Esophagus muscularis mucosa (tissue), 4 donors: ENCODE measurements at regions not wholly inside any gene's neighbourhood (a gene's known extent, or its start where the extent isn't known, plus 50 kb on each side); places are given as distances from the start of the nearest gene placed in this dataset.
"Not testable (repeated sequence)": the region's sequence is repeated elsewhere in the genome, so short reads cannot be mapped to it uniquely, and the experiment has no call there.

Source experiments
- DNase-seq: peaks from one replicate; pipeline ENCODE4 v3.0.0-alpha.2; 2017; ENCODE audit errors: extremely low spot score
- H3K27ac ChIP-seq, 4 donors: fragments of 200-600 bp; sonication (generic); replicated peaks in 1 of 4; 1 replicate in 3 of 4; 2 replicates in 1 of 4; pipeline ENCODE4 v1.5.1; 2016 to 2019; ENCODE audit warnings: mild to moderate bottlenecking in 1 of 4
- H3K27me3 ChIP-seq, 4 donors: fragments of 200-600 bp; sonication (generic); one replicate each; pipeline versions ENCODE4 v1.5.1 to v1.6.0; 2016 to 2019
- H3K36me3 ChIP-seq, 4 donors: fragments of 200-600 bp; sonication (generic); one replicate each; pipeline ENCODE4 v1.5.1; 2016 to 2019
- H3K4me1 ChIP-seq, 4 donors: fragments of 200-600 bp; sonication (generic); one replicate each; pipeline ENCODE4 v1.5.1; 2016 to 2019
- H3K4me3 ChIP-seq, 4 donors: fragments of 200-600 bp; sonication (generic); 1 replicate in 2 of 4; 2 replicates in 2 of 4; pipeline ENCODE4 v1.5.1; 2016 to 2019; ENCODE audit warnings: mild to moderate bottlenecking in 4 of 4, moderate library complexity in 1 of 4
- H3K9me3 ChIP-seq, 4 donors: fragments of 200-600 bp; sonication (generic); 1 replicate in 3 of 4; 2 replicates in 1 of 4; pipeline ENCODE4 v1.5.1; 2016 to 2019
- WGBS: methylation state at CpG from one replicate; pipeline ENCODE4 v1.1.5; 2018; 5-methylcytosine and 5-hydroxymethylcytosine counted together
- intact Hi-C: fragments of 100-400 bp; cut with DNase I; formaldehyde crosslinking; loops from one replicate; pipeline ENCODE4 v1.15.1; 2023

GRCh38 chr11:67886207-67886606 is 117.7 kb downstream of the UNC93B1 start:
- WGBS = 69% methylated on average over 7 of the region's 7 CpGs
- DNase-seq, H3K9me3 ChIP-seq, H3K36me3 ChIP-seq, intact Hi-C loops, H3K27ac ChIP-seq, H3K4me3 ChIP-seq: not testable (repeated sequence)
- H3K4me1 ChIP-seq = peaks cover 0 to 12% (median 5%) of the 10 kb centered on the region in 4 donors
- H3K27me3 ChIP-seq = peaks cover 0 to 23% (median 0%) of the 10 kb centered on the region in 4 donors

GRCh38 chr11:67885574-67885973 is 118.3 kb downstream of the UNC93B1 start:
- H3K36me3 ChIP-seq, H3K9me3 ChIP-seq, intact Hi-C loops, H3K27ac ChIP-seq, DNase-seq, H3K4me3 ChIP-seq: not testable (repeated sequence)
- Histone ChIP-seq H3K27me3 (peaks cover 0 to 30% (median 0%) of the 10 kb centered on the region in 4 donors), H3K4me1 (peaks cover 0 to 12% (median 5%) of the 10 kb centered on the region in 4 donors)
- WGBS = 78% methylated on average over 3 of the region's 3 CpGs

- intact Hi-C loops, H3K36me3 ChIP-seq, H3K27ac ChIP-seq, H3K9me3 ChIP-seq, H3K4me3 ChIP-seq, DNase-seq: not testable (repeated sequence)
- WGBS = 40% methylated on average over 18 of the region's 18 CpGs
- peaks cover 0 to 12% (median 5%) of the 10 kb centered on the region in 4 donors for H3K4me1 ChIP-seq
- peaks cover 0 to 32% (median 0%) of the 10 kb centered on the region in 4 donors for H3K27me3 ChIP-seq
Observed at GRCh38 chr11:67884761-67885558, 118.9 kb downstream of the UNC93B1 start.

GRCh38 chr11:67884073-67884757 is 119.7 kb downstream of the UNC93B1 start:
- H3K9me3 ChIP-seq, H3K27ac ChIP-seq, H3K36me3 ChIP-seq, intact Hi-C loops, H3K4me3 ChIP-seq, DNase-seq: not testable (repeated sequence)
- H3K27me3 ChIP-seq = peaks cover 0 to 32% (median 0%) of the 10 kb centered on the region in 4 donors
- H3K4me1 ChIP-seq = peaks cover 0 to 12% (median 5%) of the 10 kb centered on the region in 4 donors
- 79% methylated on average over 13 of the region's 13 CpGs for WGBS

GRCh38 chr11:67882304-67882703 is 121.6 kb downstream of the UNC93B1 start:
- WGBS = 48% methylated on average over 9 of the region's 9 CpGs
- H3K4me1 ChIP-seq = peaks cover 0 to 12% (median 5%) of the 10 kb centered on the region in 4 donors
- H3K4me3 ChIP-seq, H3K9me3 ChIP-seq, intact Hi-C loops, H3K36me3 ChIP-seq, H3K27ac ChIP-seq, DNase-seq: not testable (repeated sequence)
- peaks cover 0 to 27% (median 0%) of the 10 kb centered on the region in 4 donors for H3K27me3 ChIP-seq

GRCh38 chr11:67881836-67882235 is 122.1 kb downstream of the UNC93B1 start:
- intact Hi-C loops, H3K4me3 ChIP-seq, H3K27ac ChIP-seq, H3K36me3 ChIP-seq, DNase-seq, H3K9me3 ChIP-seq: not testable (repeated sequence)
- 56% methylated on average over 10 of the region's 10 CpGs for WGBS
- Histone ChIP-seq H3K27me3 (peaks cover 0 to 26% (median 0%) of the 10 kb centered on the region in 4 donors), H3K4me1 (peaks cover 0 to 12% (median 5%) of the 10 kb centered on the region in 4 donors)

GRCh38 chr11:67880594-67881196 is 123.2 kb downstream of the UNC93B1 start:
- H3K4me1 ChIP-seq = peaks cover 0 to 12% (median 5%) of the 10 kb centered on the region in 4 donors
- H3K27me3 ChIP-seq = peaks cover 0 to 16% (median 0%) of the 10 kb centered on the region in 4 donors
- H3K27ac ChIP-seq, DNase-seq, intact Hi-C loops, H3K9me3 ChIP-seq, H3K4me3 ChIP-seq, H3K36me3 ChIP-seq: not testable (repeated sequence)
- WGBS = 92% methylated on average over 6 of the region's 8 CpGs

- DNase-seq, H3K36me3 ChIP-seq, H3K4me3 ChIP-seq, H3K9me3 ChIP-seq, intact Hi-C loops, H3K4me1 ChIP-seq, H3K27ac ChIP-seq: not testable (repeated sequence)
- 93% methylated on average over 3 of the region's 3 CpGs for WGBS
- peaks cover 0 to 13% (median 0%) of the 10 kb centered on the region in 4 donors for H3K27me3 ChIP-seq
Observed at GRCh38 chr11:67878666-67879065, 125.2 kb downstream of the UNC93B1 start.

- DNase-seq, intact Hi-C loops, H3K4me1 ChIP-seq, H3K9me3 ChIP-seq, H3K27ac ChIP-seq, H3K36me3 ChIP-seq, H3K4me3 ChIP-seq: not testable (repeated sequence)
- H3K27me3 ChIP-seq = peaks cover 0 to 18% (median 0%) of the 10 kb centered on the region in 4 donors
- 54% methylated on average over 3 of the region's 4 CpGs for WGBS
Observed at GRCh38 chr11:67877316-67877715, 126.6 kb downstream of the UNC93B1 start.

GRCh38 chr11:67873223-67873622 is 130.7 kb downstream of the UNC93B1 start:
- H3K36me3 ChIP-seq, H3K27ac ChIP-seq, DNase-seq, H3K4me3 ChIP-seq, H3K4me1 ChIP-seq, H3K9me3 ChIP-seq, intact Hi-C loops: not testable (repeated sequence)
- WGBS = 82% methylated on average over 7 of the region's 12 CpGs
- peaks cover 0 to 17% (median 0%) of the 10 kb centered on the region in 4 donors for H3K27me3 ChIP-seq

GRCh38 chr11:67871168-67871567 is 132.7 kb downstream of the UNC93B1 start:
- intact Hi-C loops, DNase-seq, H3K27ac ChIP-seq, H3K36me3 ChIP-seq, H3K4me1 ChIP-seq, H3K4me3 ChIP-seq, H3K9me3 ChIP-seq: not testable (repeated sequence)
- peaks cover 0 to 17% (median 0%) of the 10 kb centered on the region in 4 donors for H3K27me3 ChIP-seq
- WGBS = 93% methylated on average over 3 of the region's 5 CpGs

GRCh38 chr11:67862896-67863295 is 141.0 kb downstream of the UNC93B1 start:
- H3K27me3 ChIP-seq, H3K4me1 ChIP-seq, H3K9me3 ChIP-seq, H3K4me3 ChIP-seq, H3K36me3 ChIP-seq, H3K27ac ChIP-seq, intact Hi-C loops, DNase-seq: not testable (repeated sequence)
- WGBS = 53% methylated on average over 3 of the region's 3 CpGs
